SK-N-SH (cell line): ENCODE measurements at regions not wholly inside any gene's neighbourhood (a gene's known extent, or its start where the extent isn't known, plus 50 kb on each side); places are given as distances from the start of the nearest gene placed in this dataset.

ENCODE experiments used
- CTCF ChIA-PET: fragments of 300-600, 350-600 bp; formaldehyde crosslinking; extraction: SDS; loops from one replicate; lab custom pipeline; 2021; lab: Yijun Ruan, JAX
- POLR2A ChIA-PET: fragments of 350-600 bp; sonication (Branson Sonifier 250); formaldehyde crosslinking; extraction: SDS; loops from one replicate; lab custom pipeline; 2020; ENCODE audit warnings: antibody characterized with exemption, inconsistent platforms; lab: Yijun Ruan, JAX
- DNase-seq: peaks from one replicate; pipeline ENCODE4 v3.0.0; 2012
- H2AFZ ChIP-seq: fragments of 200-600 bp; sonication (generic); 2 replicates; pipeline ENCODE4 v1.8.1; 2016; ENCODE audit warnings: antibody characterized with exemption, mild to moderate bottlenecking, low read depth
- H3F3A ChIP-seq: fragments of 200-600 bp; sonication (generic); replicated peaks from 2 replicates; pipeline ENCODE3; 2016; ENCODE audit warnings: antibody characterized with exemption, mild to moderate bottlenecking; ENCODE audit not compliant: insufficient read depth
- H3K27ac ChIP-seq, 2 experiments: fragments of 200-500 bp in 1 of 2; fragments of 200-600 bp in 1 of 2; sonication (Bioruptor generic) in 1 of 2; sonication (generic), shearing (Covaris generic) in 1 of 2; 2 replicates each; pipeline versions ENCODE4 v1.5.1 to v1.6.1; 2014 to 2016; ENCODE audit warnings: low read depth in 2 of 2, inconsistent platforms in 1 of 2, low read length in 1 of 2, mild to moderate bottlenecking in 1 of 2, mixed read lengths in 1 of 2
- H3K27me3 ChIP-seq: fragments of 200-600 bp; sonication (generic), shearing (Covaris generic); 2 replicates; pipeline ENCODE4 v1.6.1; 2016; ENCODE audit warnings: mixed run types; ENCODE audit not compliant: insufficient read depth
- H3K36me3 ChIP-seq, 2 experiments: fragments of 200-500 bp in 1 of 2; fragments of 200-600 bp in 1 of 2; sonication (Bioruptor generic) in 1 of 2; sonication (generic) in 1 of 2; replicated peaks in 1 of 2; 2 replicates each; pipeline versions ENCODE3 to v1.5.1; 2014 to 2016; ENCODE audit warnings: low read length in 1 of 2, mild to moderate bottlenecking in 1 of 2; ENCODE audit not compliant: insufficient read depth in 2 of 2, control insufficient read depth in 1 of 2
- H3K4me1 ChIP-seq, 2 experiments: fragments of 200-500 bp in 1 of 2; fragments of 200-600 bp in 1 of 2; sonication (Bioruptor generic) in 1 of 2; sonication (generic), shearing (Covaris generic) in 1 of 2; 2 replicates each; pipeline versions ENCODE4 v1.5.1 to v1.6.1; 2014 to 2016; ENCODE audit warnings: low read depth in 1 of 2, low read length in 1 of 2, mixed run types in 1 of 2; ENCODE audit not compliant: insufficient read depth in 2 of 2, control insufficient read depth in 1 of 2
- H3K4me2 ChIP-seq: fragments of 200-600 bp; sonication (generic), shearing (Covaris generic); 2 replicates; pipeline ENCODE4 v1.6.1; 2017; ENCODE audit warnings: mixed run types
- H3K4me3 ChIP-seq, 2 experiments: fragments of 200-500 bp in 1 of 2; fragments of 200-600 bp in 1 of 2; sonication (Bioruptor generic) in 1 of 2; sonication (generic), shearing (Covaris generic) in 1 of 2; 2 replicates each; pipeline versions ENCODE4 v1.5.1 to v1.8.1; 2014 to 2016; ENCODE audit warnings: low read depth in 2 of 2, inconsistent platforms in 1 of 2, low read length in 1 of 2, mild to moderate bottlenecking in 1 of 2, mixed read lengths in 1 of 2, moderate library complexity in 1 of 2
- H3K79me2 ChIP-seq: fragments of 200-600 bp; sonication (generic); 2 replicates; pipeline ENCODE4 v1.8.1; 2017; ENCODE audit warnings: mild to moderate bottlenecking; ENCODE audit not compliant: insufficient read depth
- H3K9ac ChIP-seq: fragments of 200-600 bp; sonication (generic); 2 replicates; pipeline ENCODE4 v1.6.1; 2017; ENCODE audit warnings: mixed run types
- H3K9me2 ChIP-seq: fragments of 200-600 bp; sonication (generic); 2 replicates; pipeline ENCODE4 v1.6.1; 2017; ENCODE audit warnings: mixed run types
- H3K9me3 ChIP-seq: fragments of 200-600 bp; sonication (generic); 2 replicates; pipeline ENCODE4 v1.6.1; 2017; ENCODE audit warnings: mixed run types, mild to moderate bottlenecking, moderate library complexity
- H4K20me1 ChIP-seq: fragments of 200-600 bp; sonication (generic); 2 replicates; pipeline ENCODE4 v1.6.1; 2017; ENCODE audit warnings: mild to moderate bottlenecking, mixed run types; ENCODE audit not compliant: insufficient read depth
- GATA2 ChIP-seq: sonication (generic); formaldehyde crosslinking; IDR thresholded peaks from 2 replicates; pipeline ENCODE4 v1.5.0; 2020; ENCODE audit warnings: mild to moderate bottlenecking, missing genetic modification reagents
- JUND ChIP-seq: IDR thresholded peaks from 2 replicates; pipeline ENCODE4 v1.4.0; 2012
- MXI1 ChIP-seq: IDR thresholded peaks from 2 replicates; pipeline ENCODE4 v1.6.1; 2012; ENCODE audit warnings: mild to moderate bottlenecking, low read depth, low read length, improper control_type of control experiment
- PBX3 ChIP-seq: IDR thresholded peaks from 2 replicates; pipeline ENCODE4; 2012
- POLR2AphosphoS5 ChIP-seq: IDR thresholded peaks from 2 replicates; pipeline ENCODE4 v1.6.1; 2012; ENCODE audit warnings: low read depth, low read length
- RFX5 ChIP-seq: IDR thresholded peaks from 2 replicates; pipeline ENCODE4 v1.6.1; 2012; ENCODE audit warnings: mild to moderate bottlenecking, improper control_type of control experiment, low read length
- SIN3A ChIP-seq: IDR thresholded peaks from 2 replicates; pipeline ENCODE4 v1.6.1; 2012; ENCODE audit warnings: low read depth, mild to moderate bottlenecking, low read length, moderate library complexity, borderline replicate concordance
- TCF12 ChIP-seq: IDR thresholded peaks from 2 replicates; pipeline ENCODE4 v1.4.0; 2012
- USF1 ChIP-seq: IDR thresholded peaks from 2 replicates; pipeline ENCODE4 v1.4.0; 2012; ENCODE audit warnings: low read depth, borderline replicate concordance
- WGBS: methylation state at CpG from one replicate; pipeline ENCODE4 v1.1.6; 2017; ENCODE audit warnings: low lambda C conversion rate; 5-methylcytosine and 5-hydroxymethylcytosine counted together

GRCh38 chr6:45743028-45743615 is 272.5 kb downstream of the CLIC5 start:
- ChIA-PET POLR2A (no interaction called here), CTCF (interaction anchor here (1.3 kb wide), 1 partner anchor 28 kb away, joined by 3 read pairs; no protein-coding TSS in a partner anchor)

GRCh38 chr6:45742591-45742990 is 273.1 kb downstream of the CLIC5 start:
- no peak for TF ChIP-seq JUND
- no peak for TF ChIP-seq TCF12
- TF ChIP-seq, all 33 proteins: peak for 0
- Histone ChIP-seq H3K27ac (no peak overlapping the region), H4K20me1 (no peaks in the 10 kb centered on the region), H3K9ac (no peak overlapping the region), H3F3A (no peaks in the 10 kb centered on the region), H3K79me2 (no peaks in the 10 kb centered on the region), H3K36me3 (no peaks in the 10 kb centered on the region), H3K4me1 (no peaks in the 10 kb centered on the region; a peak in 1 of 4 replicates), H2AFZ (no peak overlapping the region), H3K4me3 (no peak overlapping the region), H3K27me3 (no peaks in the 10 kb centered on the region), H3K9me2 (no peaks in the 10 kb centered on the region), H3K9me3 (no peaks in the 10 kb centered on the region), H3K4me2 (peak overlapping the region; percentile 29; the same call in 1 of the 2 replicates)
- WGBS = 37% methylated on average over 4 of the region's 4 CpGs
- POLR2A ChIA-PET = no interaction called here
- DNase-seq = no peak
- CTCF ChIA-PET = interaction anchor here (1.3 kb wide), 1 partner anchor 28 kb away, joined by 3 read pairs; no protein-coding TSS in a partner anchor

More at GRCh38 chr6:45743028-45743615, 272.5 kb downstream of the CLIC5 start:
- WGBS = 24% methylated on average over 7 of the region's 7 CpGs
- Histone ChIP-seq H2AFZ (no peak overlapping the region), H3K4me1 (no peaks in the 10 kb centered on the region; a peak in 1 of 4 replicates), H3F3A (no peaks in the 10 kb centered on the region), H3K4me2 (no peak overlapping the region), H3K9ac (no peak overlapping the region), H3K9me3 (no peaks in the 10 kb centered on the region), H3K27me3 (no peaks in the 10 kb centered on the region), H3K27ac (no peak overlapping the region), H3K79me2 (no peaks in the 10 kb centered on the region), H3K4me3 (no peak overlapping the region), H3K9me2 (no peaks in the 10 kb centered on the region), H4K20me1 (no peaks in the 10 kb centered on the region), H3K36me3 (no peaks in the 10 kb centered on the region)
- no peak for TF ChIP-seq RFX5
- no peak for TF ChIP-seq MXI1
- TF ChIP-seq POLR2AphosphoS5 = no peak
- no peak for TF ChIP-seq SIN3A
- TF ChIP-seq TCF12 = no peak
- no peak for TF ChIP-seq GATA2
- no peak for DNase-seq

- no peak overlapping the region for H2AFZ ChIP-seq
- H3K4me3 ChIP-seq = no peak overlapping the region
- no peaks in the 10 kb centered on the region for H3F3A ChIP-seq
- H3K27me3 ChIP-seq = no peaks in the 10 kb centered on the region
- WGBS = 39% methylated on average over 9 of the region's 9 CpGs
- CTCF ChIA-PET = no interaction called here
- H3K79me2 ChIP-seq = no peaks in the 10 kb centered on the region
- H4K20me1 ChIP-seq = no peaks in the 10 kb centered on the region
- H3K36me3 ChIP-seq = no peaks in the 10 kb centered on the region
- peak; percentile 31; the same call in 1 of the 2 replicates for TF ChIP-seq USF1
- no peak for TF ChIP-seq PBX3
- no peaks in the 10 kb centered on the region for H3K9me3 ChIP-seq
- peak overlapping the region; percentile 29; the same call in 1 of the 2 replicates for H3K4me2 ChIP-seq
- POLR2A ChIA-PET = no interaction called here
- no peak for DNase-seq
- H3K27ac ChIP-seq = no peak overlapping the region
- no peaks in the 10 kb centered on the region; a peak in 1 of 4 replicates for H3K4me1 ChIP-seq
- H3K9me2 ChIP-seq = no peaks in the 10 kb centered on the region
- H3K9ac ChIP-seq = no peak overlapping the region
Observed at GRCh38 chr6:45741437-45742171, 274.1 kb downstream of the CLIC5 start.
